Calu3 (cell line): ENCODE measurements at regions not wholly inside any gene's neighbourhood (a gene's known extent, or its start where the extent isn't known, plus 50 kb on each side); places are given as distances from the start of the nearest gene placed in this dataset.

Source experiments
- BruUV-seq: library from RNA; stranded (reverse); fragments of 400-500 nt; replicated peaks from 2 replicates; lab custom pipeline; 2021; lab: Mats Ljungman, UMichigan
- CTCF ChIA-PET: fragments of 300-600 bp; sonication (Branson Sonifier 250); formaldehyde crosslinking; loops from one replicate; lab custom pipeline; 2022; ENCODE audit warnings: antibody characterized with exemption; lab: Charles Lee
- DNase-seq: peaks from one replicate; pipeline ENCODE4 v3.0.0; 2022
- H3K27ac Mint-ChIP-seq: one replicate; pipeline ENCODE4 v1.8.0; 2022; ENCODE audit warnings: mixed read lengths; ENCODE audit not compliant: unreplicated experiment
- H3K27me3 Mint-ChIP-seq: one replicate; pipeline ENCODE4 v1.8.0; 2022; ENCODE audit warnings: mixed read lengths; ENCODE audit not compliant: unreplicated experiment
- H3K36me3 Mint-ChIP-seq: one replicate; pipeline ENCODE4 v1.8.0; 2022; ENCODE audit warnings: mild to moderate bottlenecking, moderate library complexity, mixed read lengths; ENCODE audit not compliant: insufficient read depth, unreplicated experiment
- H3K4me1 Mint-ChIP-seq: one replicate; pipeline ENCODE4 v1.8.0; 2022; ENCODE audit warnings: mild to moderate bottlenecking, low read depth, mixed read lengths; ENCODE audit not compliant: unreplicated experiment
- H3K4me3 Mint-ChIP-seq: one replicate; pipeline ENCODE4 v1.8.0; 2022; ENCODE audit warnings: mild to moderate bottlenecking, low read depth, moderate library complexity, mixed read lengths; ENCODE audit not compliant: unreplicated experiment
- H3K9me3 Mint-ChIP-seq: one replicate; pipeline ENCODE4 v1.8.0; 2022; ENCODE audit warnings: low read depth, mixed read lengths; ENCODE audit not compliant: unreplicated experiment
- CTCF ChIP-seq: fragments of 200-600 bp; IDR thresholded peaks from one replicate; pipeline ENCODE4 v1.8.0; 2022; ENCODE audit warnings: antibody characterized with exemption; ENCODE audit not compliant: unreplicated experiment
- intact Hi-C: fragments of 100-400 bp; cut with micrococcal nuclease; formaldehyde crosslinking; loops from one replicate; pipeline ENCODE4 v1.10.0; 2022; ENCODE audit not compliant: unreplicated experiment

- CTCF ChIA-PET, result no interaction called here
- Mint-ChIP-seq H3K27me3 (no peaks in the 10 kb centered on the region), H3K9me3 (no peaks in the 10 kb centered on the region), H3K27ac (no peak overlapping the region), H3K4me1 (no peaks in the 10 kb centered on the region), H3K4me3 (no peak overlapping the region), H3K36me3 (no peaks in the 10 kb centered on the region)
- no peak for TF ChIP-seq CTCF
- intact Hi-C loops, result no loop called here
- no peak for DNase-seq
- no TSS peak for BruUV-seq
Measured at GRCh38 chr12:33531261-33531660, 91.6 kb upstream of the SYT10 start.

GRCh38 chr12:33533527-33533926 lies 93.9 kb upstream of the SYT10 start:
- no peak for TF ChIP-seq CTCF
- Mint-ChIP-seq H3K36me3 (no peaks in the 10 kb centered on the region), H3K4me3 (no peak overlapping the region), H3K27me3 (no peaks in the 10 kb centered on the region), H3K27ac (no peak overlapping the region), H3K9me3 (no peaks in the 10 kb centered on the region), H3K4me1 (peaks cover 8% of the 10 kb centered on the region)
- intact Hi-C loops, result no loop called here
- CTCF ChIA-PET, result no interaction called here
- no TSS peak for BruUV-seq
- DNase-seq, result no peak

GRCh38 chr12:33536431-33536830 lies 96.8 kb upstream of the SYT10 start:
- DNase-seq, result no peak
- TF ChIP-seq CTCF, result no peak
- no TSS peak for BruUV-seq
- Mint-ChIP-seq H3K36me3 (no peaks in the 10 kb centered on the region), H3K4me3 (no peak overlapping the region), H3K27ac (no peak overlapping the region), H3K9me3 (peaks cover 10% of the 10 kb centered on the region), H3K27me3 (no peaks in the 10 kb centered on the region), H3K4me1 (peaks cover 8% of the 10 kb centered on the region)
- CTCF ChIA-PET, result no interaction called here
- intact Hi-C loops, result no loop called here

- Mint-ChIP-seq H3K4me1 (peaks cover 8% of the 10 kb centered on the region), H3K27me3 (no peaks in the 10 kb centered on the region), H3K36me3 (no peaks in the 10 kb centered on the region), H3K4me3 (no peak overlapping the region), H3K9me3 (peaks cover 6% of the 10 kb centered on the region), H3K27ac (no peak overlapping the region)
- no peak for TF ChIP-seq CTCF
- CTCF ChIA-PET, result no interaction called here
- no TSS peak for BruUV-seq
- DNase-seq, result no peak
- intact Hi-C loops, result no loop called here
Measured at GRCh38 chr12:33546004-33546403, 106.4 kb upstream of the SYT10 start.
